GM12873 (cell line): ENCODE measurements at regions not wholly inside any gene's neighbourhood (a gene's known extent, or its start where the extent isn't known, plus 50 kb on each side); places are given as distances from the start of the nearest gene placed in this dataset.

Experiments used
- TF ChIP-seq, protein P1 (sequence below): IDR thresholded peaks from 2 replicates; pipeline ENCODE4 v1.5.1; 2012; ENCODE audit warnings: low read depth, mild to moderate bottlenecking, moderate library complexity, low read length, control low read depth; ENCODE audit not compliant: insufficient read depth; ENCODE audit errors: missing control alignments

DNA sequence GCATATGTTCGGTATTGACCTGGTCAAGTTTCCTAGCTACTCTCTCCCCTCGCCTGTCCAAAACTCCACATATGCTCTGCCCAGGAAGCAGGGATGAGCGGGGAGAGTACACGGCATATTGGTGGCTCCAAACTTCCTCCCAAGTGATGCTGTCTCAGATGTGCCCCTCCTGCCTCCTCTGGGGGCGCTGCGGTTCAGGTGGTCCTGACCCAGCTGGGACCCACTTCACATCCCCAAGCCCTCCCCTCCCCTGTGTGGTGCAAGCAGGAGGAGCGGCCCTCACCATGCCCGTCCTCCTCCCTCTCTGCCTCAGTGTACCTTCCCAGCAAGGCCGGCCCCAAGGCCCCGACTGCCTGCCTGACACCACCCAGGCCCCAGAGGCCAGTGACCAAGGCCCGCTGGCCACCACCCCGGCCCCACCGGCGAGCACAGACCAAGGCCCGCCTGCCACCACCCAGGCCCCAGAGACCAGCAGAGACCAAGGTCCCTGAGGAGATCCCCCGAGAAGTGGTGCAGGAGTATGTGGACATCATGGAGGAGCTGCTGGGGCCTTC lies 56.5 kb upstream of the ASAH2B start:
- TF ChIP-seq, protein P1, sequence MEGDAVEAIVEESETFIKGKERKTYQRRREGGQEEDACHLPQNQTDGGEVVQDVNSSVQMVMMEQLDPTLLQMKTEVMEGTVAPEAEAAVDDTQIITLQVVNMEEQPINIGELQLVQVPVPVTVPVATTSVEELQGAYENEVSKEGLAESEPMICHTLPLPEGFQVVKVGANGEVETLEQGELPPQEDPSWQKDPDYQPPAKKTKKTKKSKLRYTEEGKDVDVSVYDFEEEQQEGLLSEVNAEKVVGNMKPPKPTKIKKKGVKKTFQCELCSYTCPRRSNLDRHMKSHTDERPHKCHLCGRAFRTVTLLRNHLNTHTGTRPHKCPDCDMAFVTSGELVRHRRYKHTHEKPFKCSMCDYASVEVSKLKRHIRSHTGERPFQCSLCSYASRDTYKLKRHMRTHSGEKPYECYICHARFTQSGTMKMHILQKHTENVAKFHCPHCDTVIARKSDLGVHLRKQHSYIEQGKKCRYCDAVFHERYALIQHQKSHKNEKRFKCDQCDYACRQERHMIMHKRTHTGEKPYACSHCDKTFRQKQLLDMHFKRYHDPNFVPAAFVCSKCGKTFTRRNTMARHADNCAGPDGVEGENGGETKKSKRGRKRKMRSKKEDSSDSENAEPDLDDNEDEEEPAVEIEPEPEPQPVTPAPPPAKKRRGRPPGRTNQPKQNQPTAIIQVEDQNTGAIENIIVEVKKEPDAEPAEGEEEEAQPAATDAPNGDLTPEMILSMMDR = peak; percentile 2

DNA sequence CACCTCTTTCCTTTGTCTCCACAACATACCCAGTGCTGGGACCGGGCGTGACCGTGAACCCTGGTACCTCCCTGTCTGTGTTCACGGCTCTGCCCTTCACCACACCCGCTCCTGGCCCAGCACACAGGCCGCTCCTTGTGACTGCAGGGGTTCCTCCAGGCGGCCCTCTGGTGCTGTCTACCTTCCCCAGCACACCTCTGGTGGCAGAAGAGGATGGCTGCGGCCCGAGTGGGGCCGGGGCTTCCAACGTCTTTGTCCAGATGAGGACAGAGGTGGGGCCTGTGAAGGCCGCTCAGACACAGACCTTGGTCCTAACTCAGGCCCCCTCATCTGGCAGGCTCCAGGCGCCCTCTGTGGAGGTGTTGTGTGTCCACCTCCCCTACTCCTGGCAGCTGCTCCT lies 55.4 kb upstream of the SGMS1 start:
- TF ChIP-seq, protein P1 = no peak

DNA sequence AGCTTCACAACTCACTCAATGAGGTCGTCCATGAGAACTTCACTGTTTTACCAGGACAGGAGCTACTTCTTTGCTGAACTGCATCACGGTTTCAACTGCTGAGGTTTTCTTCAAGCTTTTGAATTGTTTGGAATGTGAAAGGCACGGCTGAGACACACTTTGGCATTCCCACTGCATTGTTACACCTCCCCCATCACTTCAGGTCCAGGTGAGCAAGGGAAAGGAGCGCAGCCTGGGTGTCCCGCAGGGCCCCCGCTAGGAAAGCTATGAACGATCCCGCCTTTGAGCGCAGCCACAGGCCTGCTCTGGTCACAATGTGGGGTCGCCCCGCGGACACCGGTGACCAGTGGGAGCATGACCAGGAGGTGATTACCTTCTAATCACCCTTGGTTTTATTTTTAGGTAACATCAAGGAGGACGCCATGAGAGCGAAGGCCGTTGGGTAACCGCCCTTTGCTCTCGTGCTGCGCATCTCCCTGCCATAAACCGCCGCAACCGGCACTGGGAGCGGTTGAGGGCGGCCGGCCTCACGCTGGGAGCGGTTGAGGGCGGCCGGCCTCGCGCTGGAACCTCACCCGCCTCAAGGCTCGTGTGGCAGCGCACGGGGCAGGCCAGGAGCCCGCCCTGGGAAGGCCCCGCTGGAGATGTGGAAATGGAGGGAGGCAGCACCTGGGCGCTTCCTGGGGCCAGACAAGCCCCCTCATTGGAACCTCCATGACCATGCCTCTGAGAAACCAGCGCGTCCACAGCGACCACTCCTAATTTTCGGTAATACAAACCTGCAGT lies 50.9 kb upstream of the SGMS1 start:
- TF ChIP-seq, protein P1 = no peak
